NCI-H2171 treated with DMSO at 0.1 percent for 48 hours (cell line): ENCODE measurements at regions not wholly inside any gene's neighbourhood (a gene's known extent, or its start where the extent isn't known, plus 50 kb on each side); places are given as distances from the start of the nearest gene placed in this dataset.
"Not testable (repeated sequence)": the region's sequence is repeated elsewhere in the genome, so short reads cannot be mapped to it uniquely, and the experiment has no call there.

ENCODE experiments used
- DNase-seq: peaks from one replicate; lab custom pipeline; 2025; lab: John Stamatoyannopoulos, UW

DNA sequence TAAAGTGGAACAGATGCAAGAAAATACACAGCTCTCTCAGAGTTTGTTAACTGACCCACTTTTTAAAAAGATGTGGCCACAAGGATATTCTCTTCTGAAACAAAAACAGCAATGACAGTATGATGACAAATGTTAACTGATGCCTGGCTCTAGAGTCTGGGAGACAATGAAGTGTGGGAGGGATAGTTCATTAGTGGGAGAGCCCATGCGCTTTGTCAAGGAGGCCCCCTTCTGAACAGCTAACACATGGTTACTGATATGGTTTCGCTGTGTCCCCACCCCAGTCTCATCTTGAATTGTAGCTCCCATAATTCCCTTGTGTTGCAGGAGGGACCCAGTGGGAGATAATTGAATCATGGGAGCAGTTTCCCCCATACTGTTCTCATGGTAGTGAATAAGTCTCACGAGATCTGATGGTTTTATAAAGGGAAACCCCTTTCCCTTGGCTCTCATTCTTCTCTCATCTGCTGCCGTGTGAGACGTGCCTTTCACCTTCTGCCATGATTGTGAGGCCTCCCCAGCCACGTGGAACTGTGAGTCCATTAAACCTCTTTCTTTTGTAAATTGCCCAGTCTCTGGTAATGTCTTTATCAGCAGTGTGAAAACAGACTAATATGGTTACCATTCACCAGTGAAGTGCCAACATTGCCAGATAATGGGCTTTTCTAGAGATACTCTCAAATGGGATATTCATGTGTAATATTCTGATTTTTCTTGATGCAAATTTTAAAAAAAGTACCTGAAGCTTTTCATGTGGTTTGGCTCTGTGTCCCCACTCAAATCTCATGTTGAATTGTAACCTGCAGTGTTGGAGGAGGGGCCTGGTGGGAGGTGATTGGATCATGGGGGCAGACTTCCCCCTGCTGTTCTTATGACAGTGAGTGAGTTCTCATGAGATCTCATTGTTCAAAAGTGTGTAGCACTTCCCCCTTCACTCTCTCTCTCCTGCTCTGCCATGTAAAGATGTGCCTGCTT, 435.8 kb downstream of the SHISA9 start:
- DNase-seq = not testable (repeated sequence)

DNA sequence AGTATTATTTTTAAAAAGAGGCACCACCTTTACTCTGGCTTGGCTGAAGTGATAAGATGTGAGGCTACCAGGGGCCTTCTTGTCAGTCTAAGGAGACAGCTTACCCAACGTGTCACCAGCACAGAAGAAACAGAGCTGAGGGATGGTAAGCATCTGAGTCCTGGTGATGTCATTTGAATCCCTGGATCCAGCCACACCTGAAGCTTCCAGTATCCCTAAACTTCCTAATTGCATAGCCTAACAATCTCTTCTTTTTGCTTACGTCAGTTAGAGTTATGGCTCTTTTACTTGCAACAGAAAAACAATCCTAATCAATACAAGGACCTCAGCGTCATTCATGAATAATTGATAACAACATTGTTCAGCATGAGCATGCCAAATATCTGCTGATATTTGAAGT, 436.6 kb downstream of the SHISA9 start:
- no peak for DNase-seq

DNA sequence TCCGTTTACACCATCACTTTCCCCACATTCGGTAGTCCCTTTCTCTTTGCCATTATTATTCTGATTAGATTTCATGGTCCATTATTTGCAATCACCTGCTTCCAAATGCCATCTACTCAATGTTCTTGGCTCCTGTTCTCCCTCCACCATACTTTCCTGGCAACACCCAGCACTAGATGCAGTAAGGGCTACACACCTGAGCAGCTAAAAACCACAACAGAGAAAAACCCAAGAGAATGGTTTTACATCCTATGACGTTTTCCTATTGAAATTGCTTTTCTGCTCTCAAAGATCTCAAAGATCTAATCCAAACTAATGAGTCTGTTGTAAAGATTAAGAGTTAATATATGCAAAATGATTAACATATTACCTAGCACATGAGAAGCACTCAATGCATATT, 441.3 kb downstream of the SHISA9 start:
- DNase-seq = no peak

DNA sequence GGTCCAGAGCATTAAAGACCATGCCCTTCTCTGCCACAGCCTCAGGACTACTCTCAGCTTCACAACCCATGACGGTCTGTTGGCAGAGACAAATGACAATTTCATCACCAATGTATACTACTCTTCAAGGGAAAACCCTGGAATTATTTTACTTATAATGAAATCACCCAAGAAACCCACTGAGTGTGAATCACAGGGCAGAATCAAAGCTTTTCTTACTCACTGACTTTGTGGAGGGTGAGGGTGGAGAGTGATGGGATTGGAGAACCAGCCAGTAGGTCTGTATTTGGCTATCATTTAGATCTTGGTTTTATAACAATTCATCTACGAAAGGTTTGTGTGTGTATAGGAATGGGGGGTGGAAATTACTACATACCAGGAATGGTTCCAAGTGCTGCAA, 442.6 kb downstream of the SHISA9 start:
- no peak for DNase-seq

DNA sequence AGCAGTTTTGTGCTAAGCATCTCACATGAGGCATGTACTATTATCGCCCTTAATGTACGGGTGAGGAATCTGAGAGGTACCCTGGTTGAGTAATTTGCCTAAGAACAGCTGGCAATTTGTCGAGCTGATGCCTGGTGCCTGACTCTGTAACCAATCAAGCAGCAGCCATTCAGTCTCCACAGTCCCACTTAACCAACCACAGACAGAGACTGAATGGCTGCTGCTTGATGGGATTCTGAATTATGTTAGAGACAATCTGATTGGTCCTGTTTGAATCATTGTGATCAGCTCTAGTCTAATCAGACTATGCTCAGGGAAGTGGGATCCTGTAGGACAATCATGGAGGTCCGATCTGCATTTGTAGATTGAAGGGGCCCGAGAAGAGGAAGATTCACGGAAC, 447.0 kb downstream of the SHISA9 start:
- peak; percentile 30 for DNase-seq

DNA sequence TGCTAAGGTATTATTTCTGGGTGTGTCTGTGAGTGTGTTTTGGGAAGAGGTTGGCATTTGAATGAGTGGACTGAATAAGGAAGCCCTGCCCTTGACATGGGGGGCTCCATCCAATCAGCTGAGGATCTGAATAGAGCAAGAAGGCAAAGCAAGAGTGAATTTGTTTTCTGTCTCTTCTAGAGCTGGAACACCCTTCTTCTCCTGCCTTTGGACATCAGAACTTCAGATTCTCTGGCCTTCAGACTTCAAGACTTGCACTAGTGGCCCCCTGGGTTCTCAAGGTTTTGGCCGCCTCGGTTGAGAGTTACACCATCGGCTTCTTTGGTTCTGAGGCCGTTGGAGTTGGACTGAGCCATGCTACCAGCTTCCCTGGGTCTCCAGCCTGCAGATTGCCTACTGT, 448.6 kb downstream of the SHISA9 start:
- no peak for DNase-seq

DNA sequence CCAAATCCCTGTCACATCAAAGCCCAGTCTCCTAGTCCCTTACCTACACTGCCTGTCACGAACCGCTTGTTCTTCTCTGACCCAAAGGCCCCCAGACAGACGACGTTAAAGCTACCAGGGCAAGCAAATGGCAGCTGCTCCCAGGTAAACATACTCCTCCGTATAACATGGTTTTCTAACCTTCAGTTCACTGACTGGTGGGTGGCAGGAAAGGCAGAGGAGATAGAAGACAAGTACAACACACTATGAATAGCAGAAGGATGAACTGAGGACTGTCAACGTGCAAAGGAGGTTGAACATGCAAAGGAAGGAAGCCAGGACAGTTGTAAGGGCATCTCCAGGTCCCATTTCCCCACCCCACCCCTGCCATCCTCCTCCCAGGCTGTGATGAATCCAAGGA, 449.8 kb downstream of the SHISA9 start:
- DNase-seq = peak; percentile 43

DNA sequence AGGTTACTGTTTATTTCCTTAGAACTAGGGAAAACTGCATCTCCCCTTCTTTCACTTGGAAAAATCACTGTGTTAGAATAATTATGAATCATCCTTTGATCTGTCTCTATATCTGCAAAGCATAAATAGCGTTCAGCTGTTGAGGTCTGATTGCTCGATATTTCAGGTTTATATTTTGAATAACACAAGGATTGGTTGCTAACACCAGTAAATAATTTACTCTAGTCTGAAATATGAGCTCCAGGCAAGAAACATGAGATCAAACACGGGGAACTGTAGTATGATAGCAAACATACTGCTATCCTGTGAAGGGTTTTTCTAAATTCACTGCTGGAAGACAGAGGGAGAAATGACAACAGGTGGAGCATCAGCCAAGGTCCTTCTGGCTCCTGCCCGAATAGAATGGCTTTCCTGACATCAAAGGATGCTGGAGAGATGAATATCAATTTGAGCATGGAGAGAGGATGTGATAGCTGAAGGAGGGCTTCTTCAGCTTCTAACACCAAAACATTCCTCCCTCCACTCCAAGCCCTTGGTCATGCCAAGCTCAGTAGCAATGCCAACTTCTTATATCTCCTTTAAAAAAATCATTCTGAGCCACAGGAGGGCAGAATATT, 450.3 kb downstream of the SHISA9 start:
- peak; percentile 94 for DNase-seq

DNA sequence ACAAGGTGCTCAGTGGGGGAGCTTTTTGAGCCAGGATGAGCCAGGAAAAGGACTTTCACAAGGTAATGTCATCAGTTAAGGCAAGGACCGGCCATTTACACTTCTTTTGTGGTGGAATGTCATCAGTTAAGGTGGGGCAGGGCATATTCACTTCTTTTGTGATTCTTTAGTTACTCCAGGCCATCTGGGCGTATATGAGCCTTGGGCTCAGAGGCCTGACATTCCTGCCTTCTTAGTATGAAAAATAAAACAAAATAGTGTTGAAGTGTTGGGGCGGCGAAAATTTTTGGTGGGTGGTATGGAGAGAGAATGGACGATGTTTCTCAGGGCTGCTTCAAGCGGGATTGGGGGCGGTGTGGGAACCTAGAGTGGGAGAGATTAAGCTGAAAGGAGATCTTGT, 451.4 kb downstream of the SHISA9 start:
- DNase-seq = not testable (repeated sequence)

DNA sequence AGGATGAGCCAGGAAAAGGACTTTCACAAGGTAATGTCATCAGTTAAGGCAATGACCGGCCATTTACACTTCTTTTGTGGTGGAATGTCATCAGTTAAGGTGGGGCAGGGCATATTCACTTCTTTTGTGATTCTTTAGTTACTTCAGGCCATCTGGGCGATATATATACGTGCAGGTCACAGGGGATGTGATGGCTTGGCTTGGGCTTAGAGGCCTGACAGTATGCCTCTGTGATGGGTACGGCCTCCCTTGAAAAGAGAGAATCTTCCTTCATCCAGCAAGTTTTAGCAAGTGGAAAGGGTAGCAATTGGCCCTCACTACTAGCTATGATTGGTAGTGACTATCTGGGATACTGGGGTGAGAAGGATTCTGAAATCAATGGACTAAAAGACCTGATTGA, 456.4 kb downstream of the SHISA9 start:
- not testable (repeated sequence) for DNase-seq

DNA sequence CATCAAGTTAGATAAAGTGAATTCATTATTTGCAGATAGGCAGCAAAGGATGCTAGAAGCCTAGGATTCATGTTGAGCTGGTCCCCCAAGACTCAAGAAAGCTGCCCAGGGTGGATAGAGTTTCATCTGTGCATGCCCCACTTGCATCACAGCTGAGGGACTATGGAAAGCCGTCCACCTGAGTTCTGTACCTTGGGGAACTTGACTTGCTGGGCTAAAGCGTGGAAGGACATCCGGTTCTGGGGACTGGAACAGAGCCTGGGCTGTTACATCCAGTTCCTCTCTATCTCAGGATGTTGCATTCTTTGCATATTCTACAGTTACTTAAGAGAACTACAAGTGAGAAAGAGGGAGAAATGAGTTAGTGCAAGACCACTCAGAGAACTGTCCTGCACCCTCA, 458.4 kb downstream of the SHISA9 start:
- no peak for DNase-seq

DNA sequence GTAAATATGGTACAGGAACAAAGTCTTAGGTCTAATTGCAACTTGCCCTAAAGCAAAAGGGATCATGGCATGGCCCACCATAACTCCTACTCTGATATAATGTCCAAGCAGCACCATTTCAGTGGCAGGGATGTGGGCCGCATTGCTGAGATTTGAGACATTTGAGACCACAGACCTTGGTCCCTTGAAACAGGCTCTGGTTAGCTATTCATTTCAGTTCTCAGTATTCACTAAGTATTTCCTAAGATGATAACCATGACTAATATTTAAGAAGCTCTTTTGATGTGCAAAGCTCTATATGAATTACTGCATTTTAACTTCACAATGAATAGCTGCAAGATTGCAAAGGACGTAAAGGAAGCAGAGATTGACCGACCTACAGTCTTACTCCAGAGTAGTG, 471.0 kb downstream of the SHISA9 start:
- no peak for DNase-seq

DNA sequence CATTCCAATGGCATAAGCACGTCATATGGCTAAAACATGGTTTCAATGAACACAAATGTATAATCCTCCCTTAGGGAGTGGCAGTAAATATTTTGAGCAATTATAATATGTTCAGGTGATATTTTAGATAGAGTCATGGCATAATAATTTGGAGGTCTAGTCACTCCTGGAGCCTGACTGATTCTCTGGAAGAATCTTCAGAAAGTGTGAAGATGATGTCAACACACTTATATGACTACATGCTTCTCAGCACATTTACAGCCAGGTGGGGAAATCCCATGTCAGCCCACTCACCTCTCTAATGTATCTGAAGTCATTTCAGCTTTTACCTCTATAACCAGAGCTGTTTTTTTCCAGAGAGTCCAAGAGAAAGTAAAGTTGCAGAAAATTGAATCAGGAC, 474.8 kb downstream of the SHISA9 start:
- DNase-seq = no peak

DNA sequence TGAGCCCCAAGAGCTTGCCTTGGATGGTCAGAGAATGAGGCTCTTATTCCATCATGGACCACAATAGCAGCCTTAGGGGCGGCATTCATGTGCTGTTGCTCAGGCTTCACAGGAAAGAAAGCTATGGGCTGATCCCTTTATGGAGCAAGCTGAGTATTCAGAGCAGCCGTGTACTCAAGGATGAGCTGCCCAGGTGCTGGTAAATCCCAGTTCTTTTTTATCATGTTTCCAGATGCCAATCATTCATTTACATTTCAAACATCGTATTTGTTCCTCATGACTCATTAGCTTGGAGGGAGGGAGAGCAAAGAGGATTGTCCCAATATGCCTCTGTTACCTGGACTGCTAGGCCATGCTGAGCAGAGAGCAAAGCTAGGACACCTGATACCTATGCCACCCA, 475.7 kb downstream of the SHISA9 start:
- no peak for DNase-seq

DNA sequence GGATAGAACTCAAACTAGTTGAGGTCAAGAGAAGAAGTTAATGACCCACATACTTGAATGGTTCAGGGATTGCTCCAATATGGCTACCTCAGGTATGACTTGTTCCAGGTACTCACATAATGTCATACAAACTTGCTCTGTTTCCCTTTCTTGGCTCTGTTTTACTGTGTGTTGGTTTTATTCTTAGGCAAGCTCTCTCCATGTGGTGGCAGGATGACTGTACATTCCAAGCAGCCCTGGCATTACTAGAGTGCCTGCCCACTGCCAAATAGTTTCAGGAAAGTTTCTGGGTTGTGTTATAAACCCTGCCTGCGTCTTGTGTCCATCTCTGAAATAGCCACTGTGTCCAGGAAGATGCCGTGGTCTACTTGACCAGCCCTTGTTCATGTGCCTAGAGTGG, 476.8 kb downstream of the SHISA9 start:
- no peak for DNase-seq

DNA sequence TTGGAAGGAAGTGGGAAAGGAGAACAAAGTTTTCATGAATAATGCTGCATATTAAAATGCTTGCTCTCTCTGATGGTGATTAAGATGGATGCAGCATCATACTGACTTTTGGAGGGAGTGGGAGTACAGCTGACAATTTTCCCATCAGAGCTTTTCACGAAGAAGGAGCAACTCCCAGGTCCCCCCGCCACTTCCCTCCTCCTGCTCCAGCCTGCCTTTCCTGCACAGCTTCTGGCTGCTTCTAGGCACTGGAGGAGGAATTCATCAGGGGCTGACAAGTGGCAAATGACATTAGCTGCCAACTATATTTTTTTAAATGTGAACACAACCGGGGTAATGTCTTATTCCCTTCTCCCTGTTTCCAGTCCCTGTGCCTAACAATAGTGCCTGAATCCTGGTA, 477.9 kb downstream of the SHISA9 start:
- no peak for DNase-seq

DNA sequence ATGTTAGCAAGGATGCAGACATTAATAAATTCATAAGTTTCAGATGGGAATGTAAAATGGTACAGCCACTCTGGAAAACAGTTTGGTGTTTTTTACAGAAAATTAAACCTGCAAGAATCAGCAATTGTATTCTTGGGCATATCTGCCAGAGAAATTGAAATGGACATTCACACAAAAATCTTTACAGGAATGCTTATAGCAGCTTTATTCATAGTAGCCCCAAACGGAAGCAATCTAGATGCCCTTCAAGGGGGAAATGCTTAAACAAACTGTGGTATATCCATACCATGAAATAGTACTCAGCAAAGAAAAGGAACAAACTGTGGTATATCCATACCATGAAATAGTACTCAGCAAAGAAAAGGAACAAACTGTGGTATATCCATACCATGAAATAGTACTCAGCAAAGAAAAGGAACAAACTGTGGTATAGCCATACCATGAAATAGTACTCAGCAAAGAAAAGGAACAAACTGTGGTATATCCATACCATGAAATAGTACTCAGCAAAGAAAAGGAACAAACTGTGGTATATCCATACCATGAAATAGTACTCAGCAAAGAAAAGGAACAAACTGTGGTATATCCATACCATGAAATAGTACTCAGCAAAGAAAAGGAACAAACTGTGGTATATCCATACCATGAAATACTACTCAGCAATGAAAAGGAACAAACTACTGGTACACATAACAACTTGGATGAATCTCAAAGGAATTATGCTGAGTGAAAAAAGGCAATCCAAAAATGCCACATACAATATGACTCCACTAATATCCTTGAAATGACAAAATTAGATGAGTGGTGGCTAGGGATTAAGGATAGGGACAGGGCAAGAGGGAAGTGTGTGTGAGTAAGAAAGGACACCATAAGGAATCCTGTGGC, 484.0 kb downstream of the SHISA9 start:
- DNase-seq = not testable (repeated sequence)

DNA sequence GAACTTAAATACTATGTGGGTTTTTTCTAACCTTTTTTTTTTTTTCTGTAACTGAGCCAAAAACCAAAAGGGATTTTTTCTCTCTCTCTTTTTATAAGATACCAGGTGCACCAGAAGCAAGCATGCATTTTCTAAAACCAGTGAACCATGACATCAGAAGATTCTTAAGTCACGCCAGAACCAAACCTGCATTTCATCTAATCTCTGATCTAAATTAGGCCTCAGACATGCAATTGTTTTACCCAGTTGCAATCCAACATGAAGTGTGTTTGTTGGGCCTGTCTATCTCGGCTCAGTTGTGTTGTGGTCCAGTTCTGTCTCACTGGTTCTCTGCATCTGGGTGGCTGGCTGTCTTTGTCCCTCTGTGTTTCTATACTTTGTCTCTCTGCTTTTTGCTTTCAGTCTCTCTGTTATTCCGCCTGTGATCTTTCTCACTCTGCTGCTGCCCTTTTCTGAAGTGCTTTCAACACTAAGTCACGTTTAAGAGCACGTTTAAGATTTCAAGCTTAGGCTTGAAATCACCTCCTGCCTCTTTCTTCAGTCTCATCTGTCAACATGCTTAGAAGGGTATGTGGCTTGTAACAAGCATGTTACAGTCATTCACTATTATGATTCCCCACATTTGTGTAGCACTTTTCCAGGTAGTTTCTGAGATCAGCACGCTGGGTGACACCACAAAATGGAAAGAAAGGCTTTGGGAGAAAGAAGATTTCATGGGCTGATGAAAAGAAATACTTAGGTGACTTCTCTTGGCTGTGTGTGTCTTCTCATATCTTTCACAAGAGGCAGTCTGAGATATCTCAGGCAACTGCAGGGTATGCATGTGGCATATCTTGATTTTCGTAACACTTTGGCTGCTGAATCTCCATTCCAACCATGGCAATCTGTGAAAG, 488.9 kb downstream of the SHISA9 start:
- peak; percentile 77 for DNase-seq

DNA sequence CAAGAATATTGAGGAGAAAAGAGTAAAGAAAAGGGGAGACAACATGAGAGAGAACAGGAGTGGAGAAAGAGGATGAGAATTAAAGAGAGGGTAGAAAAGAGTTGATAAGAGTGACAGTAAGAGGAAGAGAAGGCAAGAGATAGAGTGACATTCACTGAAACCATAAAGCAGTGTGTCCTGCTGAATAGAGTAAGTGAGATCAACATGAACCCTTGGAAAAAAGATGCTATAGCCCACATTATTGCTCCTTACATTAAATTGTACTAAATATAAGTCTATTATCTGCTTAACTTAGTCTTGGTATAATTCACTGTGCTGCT, 489.5 kb downstream of the SHISA9 start:
- DNase-seq = no peak

DNA sequence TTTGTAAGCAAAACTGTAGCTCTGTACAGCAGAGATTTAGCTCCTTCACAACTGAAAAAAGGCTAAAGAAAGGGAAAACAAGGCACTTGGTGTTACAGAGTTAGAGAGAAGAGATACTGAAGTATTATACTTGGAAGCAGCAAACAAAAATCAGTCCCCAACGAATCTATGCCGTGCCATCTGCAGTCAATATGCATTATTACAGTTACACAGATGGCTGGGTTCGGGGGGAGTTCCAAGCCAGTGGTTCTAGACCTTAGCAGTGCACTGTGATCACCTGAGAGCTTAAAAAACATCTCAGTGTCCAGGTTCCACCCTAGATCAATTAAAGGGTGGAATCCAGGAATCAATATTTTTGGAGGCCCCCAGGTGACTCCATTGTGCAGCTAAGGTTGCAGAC, 489.9 kb downstream of the SHISA9 start:
- DNase-seq = peak; percentile 68

DNA sequence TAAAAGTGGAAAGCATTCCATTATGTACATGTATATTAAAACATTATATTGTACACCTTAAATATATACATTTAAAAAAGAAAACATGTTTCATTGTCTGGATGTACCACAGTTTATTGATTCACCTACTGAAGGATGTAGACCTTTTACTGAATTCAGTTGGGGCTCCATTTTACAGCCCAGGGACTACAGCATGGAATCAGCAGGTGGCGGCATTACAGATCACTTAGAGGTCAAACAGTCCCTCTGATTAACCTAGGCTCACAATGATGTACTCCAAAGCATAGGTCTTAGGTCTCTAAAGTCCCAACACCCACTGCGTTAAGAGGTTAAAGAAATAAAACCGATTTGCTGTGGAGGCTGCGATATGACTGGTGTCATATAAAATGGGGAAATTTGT, 490.9 kb downstream of the SHISA9 start:
- peak; percentile 34 for DNase-seq

DNA sequence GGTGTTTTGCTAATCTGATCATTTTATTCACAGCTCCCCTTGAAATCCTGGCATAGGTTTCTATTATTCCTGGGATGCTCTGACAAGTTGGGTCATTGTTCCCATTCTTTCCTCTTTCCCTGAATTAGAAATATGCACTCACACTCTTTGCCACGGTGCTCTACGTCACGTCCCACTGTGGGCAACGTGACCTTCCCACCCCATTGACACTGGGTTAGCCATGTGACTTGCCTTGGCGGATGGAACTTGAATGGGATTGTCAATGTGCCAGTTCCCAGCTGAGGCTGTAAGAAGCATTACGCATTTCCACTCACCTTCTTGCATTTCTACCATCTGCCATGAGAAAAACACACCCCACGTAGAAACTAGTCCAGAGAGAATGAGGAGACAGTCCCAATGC, 492.4 kb downstream of the SHISA9 start:
- DNase-seq = peak; percentile 45
